ENCODE measurements at regions not wholly inside any gene's neighbourhood (a gene's known extent, or its start where the extent isn't known, plus 50 kb on each side); places are given as distances from the start of the nearest gene placed in this dataset.

GRCh38 chrX:68930542-68931317 is 101.9 kb downstream of the EFNB1 start:
- Histone ChIP-seq H3K27me3 (ENCODE audit: control insufficient read depth, insufficient read depth, low read length) (peaks cover 1% of the 10 kb centered on the region; the same call in 1 of the 2 replicates), H4K8ac (ENCODE audit: low read depth in 2 of 2, low read length in 2 of 2) (peak overlapping the region in 1 of 2 experiments; percentile 40; a peak in 1 of 4 replicates), H4K20me1 (ENCODE audit: insufficient read depth, low read length) (no peaks in the 10 kb centered on the region), H3K9me1 (ENCODE audit: insufficient read depth, low read length) (peaks cover 5% of the 10 kb centered on the region; the same call in 1 of the 2 replicates), H3K4me1 (ENCODE audit: control insufficient read depth, insufficient read depth, low read length) (peaks cover 18% of the 10 kb centered on the region), H4K91ac (ENCODE audit: insufficient read depth, low read depth, low read length) (peak overlapping the region; percentile 28; the same call in 1 of the 2 replicates), H3K9me3 (ENCODE audit: control insufficient read depth, insufficient read depth, low read length) (no peaks in the 10 kb centered on the region), H3K9ac (ENCODE audit: low read depth, low read length) (no peak overlapping the region), H3K4me3 (ENCODE audit: insufficient read depth, low read depth, low read length) (no peak overlapping the region), H2BK15ac (ENCODE audit: low read depth, low read length) (no peak overlapping the region), H3K4ac (ENCODE audit: low read depth, low read length) (peak overlapping the region; percentile 18; the same call in 1 of the 2 replicates), H2BK120ac (ENCODE audit: low read depth, low read length) (peak overlapping the region; percentile 21), H3K27ac (ENCODE audit: insufficient read depth, low read length) (no peak overlapping the region), H3K14ac (replicated peaks; ENCODE audit: low read depth, low read length) (0 out of 2 replicates have a peak overlapping the region, but pooled peaks have one; percentile 3), H3K23ac (ENCODE audit: low read depth, low read length) (no peak overlapping the region), H2AFZ (replicated peaks; ENCODE audit: low read length, poor library complexity) (peak overlapping the region; percentile 56), H2BK20ac (ENCODE audit: low read depth, low read length) (no peak overlapping the region), H3K36me3 (ENCODE audit: control insufficient read depth, insufficient read depth, low read length) (no peaks in the 10 kb centered on the region), H3K4me2 (ENCODE audit: low read depth, low read length) (no peak overlapping the region), H2AK9ac (replicated peaks; ENCODE audit: low read depth, low read length, poor library complexity) (no peak overlapping the region), H3K18ac (ENCODE audit: low read depth, low read length) (no peak overlapping the region), H4K5ac (ENCODE audit: low read depth, low read length) (no peak overlapping the region), H3K79me1 (ENCODE audit: low read depth in 1 of 2, low read length in 2 of 2) (no peaks in the 10 kb centered on the region), H2BK5ac (ENCODE audit: low read depth, low read length, poor library complexity, severe bottlenecking) (no peak overlapping the region), H2AK5ac (ENCODE audit: low read depth, low read length) (peak overlapping the region; percentile 7; the same call in 1 of the 2 replicates), H3K56ac (ENCODE audit: extremely low read depth, insufficient read depth, low read length) (no peak overlapping the region)
- intact Hi-C loops (cut with micrococcal nuclease) = loop anchor here (10.0 kb wide), 1 partner anchor 96 kb away; no protein-coding TSS in a partner anchor
- ChIA-PET POLR2A (ENCODE audit: unreplicated experiment) (no interaction called here), CTCF (interaction anchor here (1.0 kb wide), 1 partner anchor 102 kb away, joined by 3 read pairs; the partner anchor contains the start of gene EFNB1)
- BruUV-seq (replicated peaks) = no TSS peak
- no peak for TF ChIP-seq CTCF (conservative IDR thresholded peaks at IDR 0.05; ENCODE audit: low read depth, low read length)
- no peak for TF ChIP-seq NFE2L2 (IDR thresholded peaks at IDR 0.05; ENCODE audit: low read depth, low read length)
- no peak for TF ChIP-seq RCOR1 (IDR thresholded peaks at IDR 0.05; ENCODE audit: insufficient replicate concordance, low read length)
- TF ChIP-seq MAFK (IDR thresholded peaks at IDR 0.05; ENCODE audit: low read depth, low read length) = no peak
- TF ChIP-seq RAD21 (IDR thresholded peaks at IDR 0.05; ENCODE audit: low read length) = no peak
- TF ChIP-seq CEBPB (IDR thresholded peaks at IDR 0.05; ENCODE audit: low read depth, low read length) = no peak
- no peak for TF ChIP-seq ELK1 (IDR thresholded peaks at IDR 0.05; ENCODE audit: borderline replicate concordance, low read depth, low read length)
- TF ChIP-seq MXI1 (IDR thresholded peaks at IDR 0.05; ENCODE audit: borderline replicate concordance, low read depth, low read length) = no peak
- no peak for TF ChIP-seq FOS (IDR thresholded peaks at IDR 0.05; ENCODE audit: low read depth, low read length)
- no peak for DNase-seq
- 64% methylated on average over 3 of the region's 5 CpGs; no CpG with 5 or more reads in 1 of the 2 experiments for WGBS, 2 experiments (ENCODE audit: extremely low coverage in 2 of 2, insufficient read length in 1 of 2)
- no peak for ATAC-seq (ENCODE audit: low read depth)
- in situ Hi-C loops (cut with MboI; ENCODE audit: low sequenced_read_pairs) = no loop called here
- dilution Hi-C loops (cut with HindIII; ENCODE audit: low sequenced_read_pairs, unreplicated experiment) = no loop called here

All from IMR-90 (cell line).